ENCODE measurements at regions not wholly inside any gene's neighbourhood (a gene's known extent, or its start where the extent isn't known, plus 50 kb on each side); places are given as distances from the start of the nearest gene placed in this dataset.
"Not testable (repeated sequence)": the region's sequence is repeated elsewhere in the genome, so short reads cannot be mapped to it uniquely, and the experiment has no call there.

- Mint-ChIP-seq H3K4me1 (no peaks in the 10 kb centered on the region), H3K27me3 (no peaks in the 10 kb centered on the region), H3K9me3 (peaks cover 0 to 3% (median 0%) of the 10 kb centered on the region in 7 donors), H3K27ac (no peak overlapping the region), H3K4me3 (no peak overlapping the region), H3K36me3 (no peaks in the 10 kb centered on the region)
- DNase-seq (no peak), ATAC-seq (ENCODE audit: low read depth in 2 of 2) (no peak)
These were observed 237.9 kb upstream of the EDA2R start for GRCh38 chrX:66876776-66877175.

DNA sequence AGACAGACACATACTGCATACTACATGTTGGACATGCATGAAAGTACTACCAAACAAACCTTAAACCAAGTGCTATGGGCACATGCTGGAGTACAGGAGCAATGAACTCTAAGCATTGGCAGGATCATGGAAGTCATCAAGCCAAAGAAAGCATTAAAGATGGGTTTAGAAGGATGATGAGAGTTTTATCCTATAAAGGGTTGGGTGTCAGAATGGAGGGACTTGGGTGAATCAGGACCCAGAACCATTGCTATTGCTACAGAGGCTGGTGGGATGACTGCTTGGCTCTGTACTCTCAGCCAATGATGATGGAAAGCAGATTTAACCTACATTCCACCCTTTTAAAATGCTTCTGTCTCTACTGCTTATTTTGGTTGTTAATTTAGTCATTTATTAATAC lies 233.9 kb upstream of the EDA2R start:
- Mint-ChIP-seq H3K36me3 (no peaks in the 10 kb centered on the region), H3K27ac (no peak overlapping the region), H3K4me1 (no peaks in the 10 kb centered on the region), H3K27me3 (no peaks in the 10 kb centered on the region), H3K9me3 (peaks cover 0 to 6% (median 0%) of the 10 kb centered on the region in 7 donors), H3K4me3 (no peak overlapping the region)
- DNase-seq (no peak), ATAC-seq (ENCODE audit: low read depth in 2 of 2) (no peak)

DNA sequence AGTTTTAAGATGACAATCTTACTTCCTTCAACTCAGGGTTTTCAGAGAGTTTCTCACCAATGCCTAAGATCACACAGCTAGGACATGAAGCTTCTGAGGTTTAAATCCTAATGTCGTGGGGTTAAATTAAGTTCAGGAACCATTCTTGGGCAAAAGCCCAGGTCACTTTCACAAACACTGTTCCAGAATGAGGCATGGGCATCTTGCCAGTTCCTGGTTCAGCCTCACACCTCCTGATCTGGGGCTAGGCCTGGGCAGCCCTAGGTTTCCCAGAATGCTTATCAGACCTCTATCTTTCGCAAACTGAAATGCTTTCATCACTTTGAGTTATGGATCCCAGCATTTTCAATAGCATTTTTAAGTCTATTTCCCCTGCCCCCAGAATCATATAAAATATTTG lies 224.8 kb upstream of the EDA2R start:
- peaks cover 0 to 19% (median 4%) of the 10 kb centered on the region in 7 donors for H3K9me3 Mint-ChIP-seq
- no peak overlapping the region for H3K4me3 Mint-ChIP-seq
- H3K4me1 Mint-ChIP-seq = no peaks in the 10 kb centered on the region
- DNase-seq (no peak), ATAC-seq (ENCODE audit: low read depth in 2 of 2) (no peak)
- no peaks in the 10 kb centered on the region for H3K27me3 Mint-ChIP-seq
- no peak overlapping the region for H3K27ac Mint-ChIP-seq
- no peaks in the 10 kb centered on the region for H3K36me3 Mint-ChIP-seq

DNA sequence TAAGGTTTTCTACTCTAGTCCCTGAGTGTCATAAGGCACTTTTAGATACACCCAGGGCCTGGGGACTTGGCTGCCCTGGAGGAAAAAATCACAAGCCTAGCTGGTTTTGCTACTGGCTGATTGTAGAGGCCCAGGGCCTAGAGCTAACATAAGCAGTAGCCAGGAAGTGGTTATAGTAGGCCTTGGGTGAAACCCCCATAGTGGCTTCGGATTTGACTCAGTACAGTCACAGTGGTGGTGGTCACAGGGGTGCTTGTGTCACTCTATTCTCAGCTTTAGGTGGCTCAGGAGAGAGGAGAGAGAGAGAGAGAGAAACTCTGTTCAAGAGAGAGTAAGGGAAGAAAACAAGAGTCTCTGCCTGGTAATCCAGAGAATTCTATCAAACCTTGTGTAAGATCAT lies 194.5 kb upstream of the EDA2R start:
- no peaks in the 10 kb centered on the region for H3K27me3 Mint-ChIP-seq
- H3K9me3 Mint-ChIP-seq = peaks cover 0 to 26% (median 8%) of the 10 kb centered on the region in 7 donors
- H3K27ac Mint-ChIP-seq = no peak overlapping the region
- H3K4me1 Mint-ChIP-seq = no peaks in the 10 kb centered on the region
- no peak overlapping the region for H3K4me3 Mint-ChIP-seq
- no peak for ATAC-seq (ENCODE audit: low read depth in 2 of 2)
- no peaks in the 10 kb centered on the region for H3K36me3 Mint-ChIP-seq
- no peak for DNase-seq

GRCh38 chrX:66815227-66815626 lies 176.3 kb upstream of the EDA2R start:
- peaks cover 3 to 43% (median 12%) of the 10 kb centered on the region in 7 donors for H3K9me3 Mint-ChIP-seq
- H3K4me1 Mint-ChIP-seq = no peaks in the 10 kb centered on the region
- peak overlapping the region in 1 of 8 donors; percentile 51 for H3K4me3 Mint-ChIP-seq
- H3K27me3 Mint-ChIP-seq = no peaks in the 10 kb centered on the region
- ATAC-seq (ENCODE audit: low read depth in 2 of 2) (no peak), DNase-seq (no peak)
- H3K36me3 Mint-ChIP-seq = no peaks in the 10 kb centered on the region
- no peak overlapping the region for H3K27ac Mint-ChIP-seq

GRCh38 chrX:66794514-66794913 lies 155.6 kb upstream of the EDA2R start:
- not testable (repeated sequence) for H3K36me3 Mint-ChIP-seq; DNase-seq; H3K27me3 Mint-ChIP-seq; ATAC-seq (ENCODE audit: low read depth in 2 of 2); H3K4me3 Mint-ChIP-seq; H3K27ac Mint-ChIP-seq; H3K4me1 Mint-ChIP-seq
- H3K9me3 Mint-ChIP-seq = peaks cover 4 to 27% (median 17%) of the 10 kb centered on the region in 7 donors

GRCh38 chrX:66766318-66766717 lies 127.4 kb upstream of the EDA2R start:
- ATAC-seq (ENCODE audit: low read depth in 2 of 2) (no peak), DNase-seq (no peak)
- Mint-ChIP-seq H3K4me1 (no peaks in the 10 kb centered on the region), H3K4me3 (no peak overlapping the region), H3K9me3 (peaks cover 0 to 11% (median 0%) of the 10 kb centered on the region in 7 donors), H3K27me3 (no peaks in the 10 kb centered on the region), H3K27ac (no peak overlapping the region), H3K36me3 (no peaks in the 10 kb centered on the region)

DNA sequence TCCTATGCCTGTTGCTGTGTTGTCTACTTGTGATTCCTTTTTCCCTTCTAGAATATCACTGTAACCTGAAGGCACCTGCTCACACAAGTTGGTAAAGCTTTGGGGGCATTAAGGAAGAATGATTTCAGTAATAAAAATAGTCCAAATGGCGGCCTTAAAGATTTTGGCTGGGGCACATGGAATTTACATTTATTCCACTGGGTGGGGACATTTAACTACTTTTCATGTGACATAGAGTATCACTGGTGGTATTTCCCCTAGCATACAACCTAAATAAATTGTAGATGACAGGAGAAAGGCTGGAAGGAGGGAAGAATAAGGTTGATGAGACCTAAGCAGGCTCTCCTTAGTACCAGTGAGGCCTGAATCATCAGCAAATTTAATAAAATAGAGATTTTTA lies 121.8 kb upstream of the EDA2R start:
- peaks cover 0 to 8% (median 0%) of the 10 kb centered on the region in 7 donors for H3K9me3 Mint-ChIP-seq
- H3K27ac Mint-ChIP-seq = no peak overlapping the region
- no peaks in the 10 kb centered on the region for H3K36me3 Mint-ChIP-seq
- no peaks in the 10 kb centered on the region for H3K4me1 Mint-ChIP-seq
- H3K4me3 Mint-ChIP-seq = no peak overlapping the region
- no peaks in the 10 kb centered on the region for H3K27me3 Mint-ChIP-seq
- ATAC-seq (ENCODE audit: low read depth in 2 of 2) (no peak), DNase-seq (no peak)

DNA sequence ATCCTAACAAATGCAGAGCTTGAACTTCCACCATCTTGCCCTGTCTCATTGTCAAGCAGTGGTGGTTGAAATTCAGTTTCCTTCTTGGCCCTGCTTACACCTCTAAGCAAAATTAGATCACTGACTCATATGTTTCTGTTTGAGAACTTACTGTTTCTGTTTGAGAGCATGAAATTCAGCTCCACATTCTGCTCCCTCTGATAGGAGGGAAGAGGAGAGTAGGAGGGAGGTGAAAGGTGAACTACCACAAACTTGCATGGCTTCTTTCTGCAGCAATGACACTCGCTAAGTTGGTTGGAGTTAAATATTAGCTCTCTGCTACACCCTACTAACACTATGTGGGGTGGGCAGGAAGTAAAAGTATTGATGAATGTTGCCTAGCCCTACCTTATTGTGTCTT lies 117.8 kb upstream of the EDA2R start:
- H3K4me3 Mint-ChIP-seq = no peak overlapping the region
- peaks cover 0 to 5% (median 0%) of the 10 kb centered on the region in 7 donors for H3K9me3 Mint-ChIP-seq
- H3K27me3 Mint-ChIP-seq = no peaks in the 10 kb centered on the region
- no peaks in the 10 kb centered on the region for H3K4me1 Mint-ChIP-seq
- no peak overlapping the region for H3K27ac Mint-ChIP-seq
- no peaks in the 10 kb centered on the region for H3K36me3 Mint-ChIP-seq
- ATAC-seq (ENCODE audit: low read depth in 2 of 2) = no peak
- no peak for DNase-seq

GRCh38 chrX:66751136-66751782 lies 112.4 kb upstream of the EDA2R start:
- Mint-ChIP-seq H3K27me3 (no peaks in the 10 kb centered on the region), H3K27ac (peak overlapping the region in 2 of 6 donors; percentile 45 to 82), H3K4me1 (no peaks in the 10 kb centered on the region), H3K4me3 (no peak overlapping the region), H3K9me3 (peaks cover 0 to 12% (median 2%) of the 10 kb centered on the region in 7 donors), H3K36me3 (no peaks in the 10 kb centered on the region)
- DNase-seq (no peak), ATAC-seq (ENCODE audit: low read depth in 2 of 2) (no peak)

- DNase-seq; H3K27ac Mint-ChIP-seq; H3K27me3 Mint-ChIP-seq; H3K36me3 Mint-ChIP-seq; ATAC-seq (ENCODE audit: low read depth in 2 of 2); H3K4me1 Mint-ChIP-seq; H3K4me3 Mint-ChIP-seq: not testable (repeated sequence)
- peaks cover 5 to 49% (median 25%) of the 10 kb centered on the region in 7 donors for H3K9me3 Mint-ChIP-seq
These were observed 105.6 kb upstream of the EDA2R start for GRCh38 chrX:66744519-66744918.

- ATAC-seq (ENCODE audit: low read depth in 2 of 2) (no peak), DNase-seq (peak; percentile 12)
- Mint-ChIP-seq H3K4me1 (peaks cover 0 to 6% (median 0%) of the 10 kb centered on the region in 3 donors), H3K27ac (no peak overlapping the region), H3K4me3 (no peak overlapping the region), H3K27me3 (no peaks in the 10 kb centered on the region), H3K36me3 (no peaks in the 10 kb centered on the region), H3K9me3 (peaks cover 0 to 3% (median 0%) of the 10 kb centered on the region in 7 donors)
These were observed 92.5 kb upstream of the EDA2R start for GRCh38 chrX:66731398-66731797.

GRCh38 chrX:66728818-66729271 lies 90.0 kb upstream of the EDA2R start:
- no peak overlapping the region for H3K27ac Mint-ChIP-seq

DNA sequence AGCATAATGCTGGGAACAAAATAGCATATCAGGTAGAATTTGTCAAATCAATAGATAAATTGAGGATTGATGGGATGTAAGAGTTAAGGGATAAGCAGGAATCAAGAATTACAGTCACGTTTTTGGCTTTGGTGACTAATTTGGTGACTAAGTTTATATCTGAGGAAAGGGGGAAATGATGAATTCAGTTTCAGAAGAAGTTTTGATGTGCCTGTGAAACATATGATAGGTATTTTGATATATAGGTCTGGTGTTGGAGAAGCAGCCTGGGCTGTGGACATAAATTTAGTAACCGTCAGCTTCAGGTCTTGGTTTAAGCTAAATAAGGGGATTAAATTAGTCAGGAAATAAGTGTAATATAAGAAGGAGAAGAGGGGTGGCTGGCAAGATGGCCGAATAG lies 79.0 kb upstream of the EDA2R start:
- Mint-ChIP-seq H3K9me3 (peaks cover 0 to 8% (median 5%) of the 10 kb centered on the region in 7 donors), H3K27ac (no peak overlapping the region), H3K36me3 (no peaks in the 10 kb centered on the region), H3K4me3 (no peak overlapping the region), H3K27me3 (peaks cover 4 to 25% (median 5%) of the 10 kb centered on the region in 3 donors), H3K4me1 (no peaks in the 10 kb centered on the region)
- ATAC-seq (ENCODE audit: low read depth in 2 of 2) (no peak), DNase-seq (no peak)

More at GRCh38 chrX:66728818-66729271, 90.0 kb upstream of the EDA2R start:
- Mint-ChIP-seq H3K27me3 (no peaks in the 10 kb centered on the region), H3K4me1 (peaks cover 0 to 6% (median 0%) of the 10 kb centered on the region in 3 donors), H3K4me3 (peak overlapping the region; percentile 51 to 90 (median 77)), H3K36me3 (no peaks in the 10 kb centered on the region), H3K9me3 (peaks cover 0 to 6% (median 2%) of the 10 kb centered on the region in 7 donors)
- ATAC-seq (ENCODE audit: low read depth in 2 of 2) = peak; percentile 18 to 37
- peak; percentile 5 for DNase-seq
